ENCODE measurements at regions not wholly inside any gene's neighbourhood (a gene's known extent, or its start where the extent isn't known, plus 50 kb on each side); places are given as distances from the start of the nearest gene placed in this dataset.

GRCh38 chr1:55505326-55505725 lies 290.2 kb upstream of the USP24 start:
- TF ChIP-seq, protein P1, sequence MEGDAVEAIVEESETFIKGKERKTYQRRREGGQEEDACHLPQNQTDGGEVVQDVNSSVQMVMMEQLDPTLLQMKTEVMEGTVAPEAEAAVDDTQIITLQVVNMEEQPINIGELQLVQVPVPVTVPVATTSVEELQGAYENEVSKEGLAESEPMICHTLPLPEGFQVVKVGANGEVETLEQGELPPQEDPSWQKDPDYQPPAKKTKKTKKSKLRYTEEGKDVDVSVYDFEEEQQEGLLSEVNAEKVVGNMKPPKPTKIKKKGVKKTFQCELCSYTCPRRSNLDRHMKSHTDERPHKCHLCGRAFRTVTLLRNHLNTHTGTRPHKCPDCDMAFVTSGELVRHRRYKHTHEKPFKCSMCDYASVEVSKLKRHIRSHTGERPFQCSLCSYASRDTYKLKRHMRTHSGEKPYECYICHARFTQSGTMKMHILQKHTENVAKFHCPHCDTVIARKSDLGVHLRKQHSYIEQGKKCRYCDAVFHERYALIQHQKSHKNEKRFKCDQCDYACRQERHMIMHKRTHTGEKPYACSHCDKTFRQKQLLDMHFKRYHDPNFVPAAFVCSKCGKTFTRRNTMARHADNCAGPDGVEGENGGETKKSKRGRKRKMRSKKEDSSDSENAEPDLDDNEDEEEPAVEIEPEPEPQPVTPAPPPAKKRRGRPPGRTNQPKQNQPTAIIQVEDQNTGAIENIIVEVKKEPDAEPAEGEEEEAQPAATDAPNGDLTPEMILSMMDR (IDR thresholded peaks at IDR 0.05): no peak
- TF ChIP-seq POLR2A (IDR thresholded peaks at IDR 0.05) (no peak), POLR2AphosphoS5 (IDR thresholded peaks at IDR 0.05) (no peak)

All from prostate gland (tissue), 2 donors.